Ovary (tissue), 7 donors: ENCODE measurements at regions not wholly inside any gene's neighbourhood (a gene's known extent, or its start where the extent isn't known, plus 50 kb on each side); places are given as distances from the start of the nearest gene placed in this dataset.

Experiments
- DNase-seq, 5 donors: peaks; one replicate each; pipeline ENCODE4 v3.0.0-alpha.2; 2019 to 2020
- H3K27ac ChIP-seq, 2 donors: fragments of 200-600 bp; one replicate each; pipeline versions ENCODE4 v1.5.1 to v1.8.0; 2019 to 2022
- H3K27me3 ChIP-seq: fragments of 200-600 bp; one replicate; pipeline ENCODE4 v1.8.0; 2022
- H3K36me3 ChIP-seq: fragments of 200-600 bp; sonication (generic); one replicate; pipeline ENCODE4 v1.5.1; 2019
- H3K4me1 ChIP-seq: one replicate; pipeline ENCODE4 v1.8.1; 2013; ENCODE audit warnings: mild to moderate bottlenecking, moderate library complexity; ENCODE audit not compliant: insufficient read depth
- H3K4me3 ChIP-seq: fragments of 200-600 bp; sonication (generic); one replicate; pipeline ENCODE4 v1.5.1; 2017
- H3K9me3 ChIP-seq, 2 donors: fragments of 200-600 bp in 1 of 2; sonication (generic) in 1 of 2; one replicate each; pipeline versions ENCODE4 v1.5.1 to v1.8.1; 2013 to 2019; ENCODE audit warnings: mild to moderate bottlenecking in 1 of 2, moderate library complexity in 1 of 2
- CTCF ChIP-seq, 3 donors: fragments of 450-650 bp in 2 of 3; fragments of 200-600 bp in 1 of 3; IDR thresholded peaks; one replicate each; pipeline versions ENCODE4 v1.5.1 to v1.8.0; 2016 to 2022; ENCODE audit warnings: antibody characterized with exemption in 3 of 3, mild to moderate bottlenecking in 1 of 3
- EP300 ChIP-seq: sonication (generic); formaldehyde crosslinking; IDR thresholded peaks from one replicate; pipeline ENCODE4 v1.6.1; 2017; ENCODE audit warnings: antibody characterized with exemption
- POLR2A ChIP-seq: fragments of 450-650 bp; IDR thresholded peaks from one replicate; pipeline ENCODE4 v1.6.1; 2017; ENCODE audit warnings: antibody characterized with exemption, mild to moderate bottlenecking, moderate library complexity
- WGBS, 3 donors: extraction: QIAGEN DNeasy Blood & Tissue Kit in 1 of 3; methylation state at CpG; one replicate each; pipeline versions ENCODE4 v1.1.5 to v1.1.7; 2013 to 2017; 5-methylcytosine and 5-hydroxymethylcytosine counted together
- intact Hi-C, 4 donors: fragments of 100-400 bp; cut with DNase I; formaldehyde crosslinking; loops; one replicate each; pipeline versions ENCODE4 v1.11.0 to v1.15.1; 2022 to 2023
- donor health status: DM: no; HTN: no; CAD: no; lungs with moderate emphysema.
- donor health status: DM: no; HTN: no; CAD: no.
- donor health status: Bipolar disorder and iron deficiency.
- donor health status: DM: no; HTN: no; CAD: no.
- donor health status: DM: yes; HTN: yes; CAD: no.

- intact Hi-C loops = no loop called here
- DNase-seq = no peak
- TF ChIP-seq POLR2A (no peak), EP300 (no peak), CTCF (IDR thresholded peaks at IDR 0.05) (no peak)
- Histone ChIP-seq H3K36me3 (no peaks in the 10 kb centered on the region), H3K4me3 (no peak overlapping the region), H3K9me3 (no peaks in the 10 kb centered on the region), H3K27ac (no peak overlapping the region), H3K27me3 (no peaks in the 10 kb centered on the region), H3K4me1 (no peaks in the 10 kb centered on the region)
- WGBS, 3 donors = 34 to 43% (median 41%) methylated on average over 3 of the region's 3 CpGs
Observed at GRCh38 chr11:24375931-24376330, 120.9 kb upstream of the LUZP2 start.

GRCh38 chr11:24383137-24383536 is 113.7 kb upstream of the LUZP2 start:
- H3K27ac ChIP-seq = no peak overlapping the region
- no peaks in the 10 kb centered on the region for H3K9me3 ChIP-seq
- DNase-seq = no peak
- intact Hi-C loops = no loop called here
- no peak overlapping the region for H3K4me3 ChIP-seq
- 80 to 87% (median 86%) methylated on average over 2 of the region's 2 CpGs for WGBS, 3 donors
- H3K36me3 ChIP-seq = no peaks in the 10 kb centered on the region
- H3K27me3 ChIP-seq = no peaks in the 10 kb centered on the region
- no peak for TF ChIP-seq POLR2A
- no peak for TF ChIP-seq EP300
- TF ChIP-seq CTCF (IDR thresholded peaks at IDR 0.05) = no peak
- no peaks in the 10 kb centered on the region for H3K4me1 ChIP-seq

- no peaks in the 10 kb centered on the region for H3K9me3 ChIP-seq
- H3K27ac ChIP-seq = no peak overlapping the region
- no peaks in the 10 kb centered on the region for H3K27me3 ChIP-seq
- no peak overlapping the region for H3K4me3 ChIP-seq
- no peaks in the 10 kb centered on the region for H3K4me1 ChIP-seq
- WGBS, 3 donors = 44 to 75% (median 57%) methylated on average over 3 of the region's 3 CpGs
- DNase-seq = no peak
- intact Hi-C loops = no loop called here
- H3K36me3 ChIP-seq = no peaks in the 10 kb centered on the region
- no peak for TF ChIP-seq POLR2A
- TF ChIP-seq CTCF (IDR thresholded peaks at IDR 0.05) = no peak
- TF ChIP-seq EP300 = no peak
Observed at GRCh38 chr11:24384240-24384639, 112.6 kb upstream of the LUZP2 start.

GRCh38 chr11:24386546-24387397 is 110.1 kb upstream of the LUZP2 start:
- 57 to 67% (median 59%) methylated on average over 6 of the region's 6 CpGs for WGBS, 3 donors
- H3K9me3 ChIP-seq = no peaks in the 10 kb centered on the region
- intact Hi-C loops = no loop called here
- H3K4me3 ChIP-seq = no peak overlapping the region
- no peak for TF ChIP-seq CTCF (IDR thresholded peaks at IDR 0.05)
- no peak for TF ChIP-seq EP300
- no peak for TF ChIP-seq POLR2A
- no peak overlapping the region for H3K27ac ChIP-seq
- no peaks in the 10 kb centered on the region for H3K27me3 ChIP-seq
- H3K4me1 ChIP-seq = no peaks in the 10 kb centered on the region
- H3K36me3 ChIP-seq = no peaks in the 10 kb centered on the region
- no peak for DNase-seq
